Ramos (cell line): ENCODE measurements at regions not wholly inside any gene's neighbourhood (a gene's known extent, or its start where the extent isn't known, plus 50 kb on each side); places are given as distances from the start of the nearest gene placed in this dataset.
"Not testable (repeated sequence)": the region's sequence is repeated elsewhere in the genome, so short reads cannot be mapped to it uniquely, and the experiment has no call there.

ENCODE experiments used
- in situ Hi-C: fragments of 300-500 bp; cut with MboI; formaldehyde crosslinking; loops from one replicate; pipeline ENCODE4 v1.14.3; 2022; ENCODE audit warnings: low sequenced_read_pairs; ENCODE audit not compliant: unreplicated experiment

DNA sequence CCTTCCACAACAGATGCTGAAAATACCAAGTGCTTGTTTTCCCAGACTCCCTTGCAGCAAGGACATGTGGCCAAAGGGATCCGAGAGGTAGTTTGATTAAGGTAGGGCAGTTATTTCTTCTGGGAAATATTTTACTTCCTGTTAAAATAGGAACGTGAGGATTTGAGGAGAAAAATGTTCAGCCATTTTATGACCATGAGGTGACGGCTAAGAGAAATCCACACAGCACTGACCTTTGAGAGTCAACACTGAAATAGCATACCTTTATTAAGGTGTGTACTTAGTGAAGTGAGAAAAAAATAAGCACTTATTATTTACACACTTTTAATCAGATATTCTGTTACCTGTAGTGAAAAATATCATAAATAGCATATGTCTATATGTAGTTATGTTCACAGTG lies 133.9 kb downstream of the PPP1R3A start:
- in situ Hi-C loops, result no loop called here

- in situ Hi-C loops, result no loop called here
These were observed 134.5 kb downstream of the PPP1R3A start for GRCh38 chr7:113784316-113784715.

- in situ Hi-C loops, result no loop called here
These were observed 135.4 kb downstream of the PPP1R3A start for GRCh38 chr7:113783403-113783802.

- in situ Hi-C loops, result no loop called here
These were observed 143.0 kb downstream of the PPP1R3A start for GRCh38 chr7:113775804-113776203.

GRCh38 chr7:113775401-113775800 lies 143.4 kb downstream of the PPP1R3A start:
- in situ Hi-C loops, result no loop called here

- in situ Hi-C loops, result no loop called here
These were observed 144.5 kb downstream of the PPP1R3A start for GRCh38 chr7:113774182-113774807.

DNA sequence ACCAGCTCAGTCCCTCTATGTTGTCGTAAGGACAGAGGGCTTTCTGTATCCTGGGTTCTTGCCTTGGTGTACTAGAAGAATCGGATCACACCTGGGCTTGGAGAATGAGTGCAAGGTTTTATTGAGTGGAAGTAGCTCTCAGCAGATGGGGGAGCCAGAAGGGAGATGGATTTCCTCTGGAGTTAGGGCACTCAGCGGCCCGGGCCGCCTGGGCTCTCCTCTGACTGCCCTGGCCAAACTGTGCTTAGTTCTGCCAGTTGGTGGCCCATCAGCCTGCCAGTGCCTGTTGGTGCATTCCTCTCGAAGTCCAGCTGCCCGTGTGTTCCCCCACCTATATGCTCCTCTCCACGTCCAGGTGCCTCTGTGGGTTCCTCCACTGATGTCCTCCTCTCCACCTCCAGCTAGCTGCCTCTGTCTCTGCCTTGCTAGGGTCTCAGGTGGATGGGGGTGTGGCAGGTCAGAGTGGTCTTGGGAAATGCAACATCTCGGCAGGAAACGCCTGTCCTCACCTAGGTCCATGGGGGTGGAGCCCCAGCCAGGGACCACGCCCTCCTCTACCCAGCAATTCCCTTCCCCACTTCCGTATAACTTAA lies 148.6 kb downstream of the PPP1R3A start:
- in situ Hi-C loops, result no loop called here

GRCh38 chr7:113768387-113768786 lies 150.4 kb downstream of the PPP1R3A start:
- in situ Hi-C loops, result no loop called here

GRCh38 chr7:113764401-113765035 lies 154.3 kb downstream of the PPP1R3A start:
- in situ Hi-C loops, result no loop called here

DNA sequence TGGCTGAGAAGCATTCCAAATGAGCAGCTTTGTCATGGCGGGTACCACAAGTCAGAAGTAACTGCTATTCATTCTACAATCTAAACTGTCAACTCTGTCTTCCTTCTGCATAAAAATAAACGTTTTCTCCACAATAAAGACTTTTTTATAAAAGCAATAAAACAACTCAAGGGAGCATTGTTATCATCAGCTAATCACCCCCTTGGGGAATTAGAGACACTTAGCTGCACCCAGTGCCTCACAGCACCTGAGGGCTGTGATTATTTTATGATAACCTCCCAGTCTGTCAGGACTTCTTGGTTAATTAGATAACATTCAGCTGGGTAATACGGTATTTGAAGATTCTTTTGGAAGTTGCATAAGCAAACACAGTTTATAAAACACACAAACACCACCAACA lies 155.6 kb downstream of the PPP1R3A start:
- in situ Hi-C loops, result no loop called here

DNA sequence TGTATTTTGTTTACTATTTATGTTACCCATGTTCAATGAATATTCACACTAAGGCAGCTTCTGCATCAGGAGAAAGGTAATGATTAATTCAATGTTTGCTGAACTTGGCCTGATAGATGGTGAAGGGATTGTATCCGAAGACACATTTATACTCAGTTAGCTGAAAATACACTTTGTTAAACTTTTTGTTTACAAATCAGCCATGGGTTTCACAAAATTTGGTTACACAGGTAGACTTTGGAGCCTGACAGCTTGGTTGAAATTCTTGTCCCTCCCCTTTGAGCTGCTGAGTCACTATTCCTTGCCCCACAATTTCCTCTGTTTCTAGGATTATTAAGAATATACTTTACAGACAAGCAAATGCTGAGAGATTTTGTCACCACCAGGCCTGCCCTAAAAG lies 162.6 kb downstream of the PPP1R3A start:
- in situ Hi-C loops, result no loop called here

- in situ Hi-C loops, result no loop called here
These were observed 166.1 kb downstream of the PPP1R3A start for GRCh38 chr7:113752689-113753088.

DNA sequence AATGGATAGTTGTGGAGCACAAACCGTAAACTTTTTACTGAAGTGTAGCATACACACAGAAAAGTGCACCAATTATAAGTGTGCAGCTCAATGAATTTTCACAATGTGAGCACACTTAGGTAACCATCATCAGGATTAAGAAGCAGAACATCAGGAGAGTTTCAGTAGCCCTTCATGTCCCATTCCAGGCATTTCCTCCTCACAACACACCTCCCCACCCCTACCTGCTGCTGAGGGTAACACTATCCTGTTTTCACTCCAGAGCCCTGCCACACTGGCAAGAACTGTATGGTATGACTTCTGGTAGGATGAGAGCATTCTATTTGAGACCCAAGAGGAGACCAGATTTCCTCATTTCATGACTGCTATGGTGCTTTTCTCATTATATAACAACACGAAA lies 166.5 kb downstream of the PPP1R3A start:
- in situ Hi-C loops, result no loop called here

DNA sequence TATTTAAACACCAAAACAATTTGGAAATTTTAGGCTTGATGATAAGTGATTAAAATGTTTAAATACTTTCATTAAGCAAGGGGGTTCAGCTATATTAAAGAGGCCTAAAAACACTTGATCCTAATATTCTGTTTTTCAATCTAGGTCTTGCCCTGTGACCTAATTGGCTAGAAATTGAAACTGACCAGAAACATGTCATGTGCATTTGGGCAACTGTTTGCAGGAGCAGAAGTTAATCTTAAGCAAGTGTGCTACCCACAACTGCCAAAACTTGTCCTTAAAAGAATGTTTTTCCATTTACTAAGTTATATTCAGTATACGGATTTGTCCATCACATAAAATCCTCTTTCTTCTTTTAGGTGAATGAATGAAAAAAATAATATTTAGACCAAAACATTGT lies 167.3 kb downstream of the PPP1R3A start:
- in situ Hi-C loops, result no loop called here

- in situ Hi-C loops, result not testable (repeated sequence)
These were observed 170.4 kb downstream of the PPP1R3A start for GRCh38 chr7:113748385-113748784.

DNA sequence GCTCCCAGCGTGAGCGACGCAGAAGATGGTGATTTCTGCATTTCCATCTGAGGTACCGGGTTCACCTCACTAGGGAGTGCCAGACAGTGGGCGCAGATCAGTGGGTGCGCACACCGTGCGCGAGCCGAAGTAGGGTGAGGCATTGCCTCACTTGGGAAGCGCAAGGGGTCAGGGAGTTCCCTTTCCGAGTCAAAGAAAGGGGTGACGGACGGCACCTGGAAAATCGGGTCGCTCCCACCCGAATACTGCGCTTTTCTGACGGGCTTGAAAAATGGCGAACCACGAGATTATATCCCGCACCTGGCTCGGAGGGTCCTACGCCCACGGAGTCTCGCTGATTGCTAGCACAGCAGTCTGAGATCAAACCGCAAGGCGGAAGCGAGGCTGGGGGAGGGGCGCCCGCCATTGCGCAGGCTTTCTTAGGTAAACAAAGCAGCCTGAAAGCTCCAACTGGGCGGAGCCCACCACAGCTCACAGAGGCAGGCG lies 175.8 kb downstream of the PPP1R3A start:
- in situ Hi-C loops, result not testable (repeated sequence)

- in situ Hi-C loops, result no loop called here
These were observed 176.4 kb downstream of the PPP1R3A start for GRCh38 chr7:113742377-113742776.

- in situ Hi-C loops, result no loop called here
These were observed 187.2 kb downstream of the PPP1R3A start for GRCh38 chr7:113731571-113731970.

GRCh38 chr7:113730309-113730955 lies 188.4 kb downstream of the PPP1R3A start:
- in situ Hi-C loops, result no loop called here

- in situ Hi-C loops, result no loop called here
These were observed 191.3 kb downstream of the PPP1R3A start for GRCh38 chr7:113727486-113727885.

DNA sequence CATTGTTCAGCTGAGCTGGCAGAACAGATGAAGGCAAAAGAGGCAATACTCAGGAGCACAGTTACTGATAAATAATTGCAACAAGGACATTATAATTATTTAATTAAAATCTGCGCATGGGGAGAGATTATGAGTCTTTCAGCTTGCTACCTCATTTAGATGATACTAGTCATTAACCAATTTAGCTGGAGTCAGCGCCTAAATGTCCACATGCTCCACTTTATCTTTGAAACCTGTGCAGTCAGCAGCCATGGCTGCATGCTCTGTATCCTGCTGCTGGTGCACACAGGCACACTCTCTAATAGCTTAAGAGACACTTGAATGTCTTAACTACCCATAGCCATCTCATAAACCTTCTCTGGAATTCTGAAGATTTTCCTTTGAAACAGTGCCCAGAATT lies 196.8 kb downstream of the PPP1R3A start:
- in situ Hi-C loops, result no loop called here
